HG03066 (cell line): ENCODE measurements at regions not wholly inside any gene's neighbourhood (a gene's known extent, or its start where the extent isn't known, plus 50 kb on each side); places are given as distances from the start of the nearest gene placed in this dataset.
"Not testable (repeated sequence)": the region's sequence is repeated elsewhere in the genome, so short reads cannot be mapped to it uniquely, and the experiment has no call there.

Source experiments
- ATAC-seq: cut with Tn5 transposase; IDR thresholded peaks from one replicate; pipeline ENCODE4 v1.9.1; 2021; ENCODE audit warnings: low read depth; ENCODE audit not compliant: unreplicated experiment

DNA sequence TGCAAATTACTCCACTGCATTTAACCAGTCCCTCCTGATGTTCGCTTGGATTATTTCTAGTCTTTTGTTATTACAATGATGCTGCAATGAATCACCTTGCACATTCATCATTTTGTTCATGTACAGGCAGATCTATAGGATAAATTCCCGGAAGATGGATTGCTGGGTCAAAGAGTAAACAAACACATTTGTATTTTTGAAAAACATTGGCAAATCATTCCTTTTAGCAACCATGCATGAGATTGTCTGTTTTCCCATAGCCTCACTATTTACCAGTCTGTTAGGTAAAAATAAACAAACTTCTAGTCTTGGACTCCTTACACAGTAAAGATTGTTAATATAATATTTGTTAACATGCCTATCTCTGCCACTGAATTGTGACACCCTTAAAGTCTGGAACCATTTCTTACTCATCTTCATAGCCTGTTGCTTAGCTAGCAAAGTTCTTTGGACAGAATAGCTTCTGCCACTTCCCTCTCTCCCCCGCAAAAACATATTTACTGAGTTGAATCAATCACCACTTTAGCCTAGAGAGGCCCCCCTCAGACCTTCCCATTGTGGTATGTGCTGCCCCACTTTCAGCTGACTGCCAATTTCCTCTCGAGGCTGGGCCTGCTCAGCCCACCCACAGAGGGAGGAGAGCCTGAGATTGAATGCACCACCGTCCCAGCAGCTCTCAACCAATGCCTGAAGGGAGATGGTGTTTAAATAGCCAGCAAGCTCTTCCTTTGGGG, 108.4 kb upstream of the ATXN3L start:
- no peak for ATAC-seq

DNA sequence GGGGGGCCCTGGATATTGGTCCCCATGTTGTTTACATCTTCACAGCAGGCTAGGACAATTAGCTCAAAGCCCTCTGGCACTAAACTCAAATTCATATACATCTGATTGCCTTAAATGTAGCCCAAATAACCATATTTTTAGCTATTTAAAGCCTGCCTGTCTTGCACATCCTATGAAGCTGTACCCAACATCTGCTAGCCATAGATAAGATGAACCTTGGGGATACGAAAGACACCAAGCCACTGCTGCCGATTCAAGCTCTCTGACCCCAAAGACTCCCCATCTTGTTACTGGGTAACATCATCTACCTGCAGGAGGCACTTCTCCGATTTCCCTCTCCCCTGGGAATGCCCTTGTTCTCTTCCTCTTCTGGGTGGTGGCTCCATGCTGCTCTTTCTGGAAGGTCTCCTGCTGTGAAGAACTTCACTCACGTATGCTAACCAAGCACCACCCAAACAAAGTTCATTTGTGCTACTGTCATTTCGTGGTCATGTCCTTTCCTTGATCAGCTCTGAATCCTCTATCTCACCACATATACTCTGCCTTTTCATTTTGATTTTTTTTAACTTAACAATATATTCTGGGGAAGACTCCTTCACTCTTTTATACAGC, 107.7 kb upstream of the ATXN3L start:
- ATAC-seq, result no peak

DNA sequence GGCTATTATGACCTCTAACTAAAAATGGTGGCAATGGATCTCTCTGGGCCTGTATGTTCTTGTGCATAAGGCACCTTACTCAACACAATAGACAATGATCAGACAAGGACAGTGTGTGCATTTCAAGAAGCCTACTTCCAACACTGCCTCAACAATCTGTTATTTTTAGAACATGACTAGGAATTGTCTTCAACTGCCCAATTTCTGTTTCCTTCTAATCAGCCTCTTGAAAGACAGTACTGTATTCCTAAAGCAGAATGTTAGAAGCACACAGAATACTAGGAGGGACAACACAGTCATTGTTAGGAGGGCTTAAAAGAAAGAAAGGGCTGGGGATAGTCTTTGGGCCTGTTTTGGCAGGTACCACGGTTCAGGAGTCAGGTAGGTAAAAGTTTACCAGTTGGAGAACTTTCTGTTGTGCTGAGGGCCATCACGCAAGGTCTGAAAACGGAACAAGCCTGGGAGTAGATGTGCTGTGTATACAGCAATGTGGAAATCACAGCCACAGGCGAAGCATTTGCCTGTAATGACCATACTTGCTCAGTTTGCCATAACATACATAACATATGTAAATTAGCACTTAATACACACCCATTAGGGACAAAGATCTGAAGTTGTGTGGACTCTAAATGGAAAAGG, 100.8 kb upstream of the ATXN3L start:
- ATAC-seq, result no peak

DNA sequence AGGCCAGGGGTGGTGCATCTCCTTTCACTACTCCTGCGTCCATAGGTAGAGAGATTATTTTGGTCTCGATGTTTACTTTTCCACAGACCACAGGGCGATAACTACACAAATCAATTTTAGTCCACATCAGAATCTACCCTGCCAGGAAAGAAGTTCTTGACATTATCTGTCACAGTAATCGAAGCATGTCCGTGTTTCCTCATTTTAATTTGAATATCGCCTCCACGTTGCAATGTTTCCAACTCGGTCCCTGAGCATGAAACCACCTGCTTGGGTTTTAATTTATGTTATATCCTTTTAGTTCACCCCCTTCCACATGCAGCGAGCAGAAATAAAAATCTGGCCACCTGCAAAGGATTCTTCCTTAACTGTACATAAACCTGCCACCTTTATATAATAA, 100.1 kb upstream of the ATXN3L start:
- ATAC-seq, result no peak

DNA sequence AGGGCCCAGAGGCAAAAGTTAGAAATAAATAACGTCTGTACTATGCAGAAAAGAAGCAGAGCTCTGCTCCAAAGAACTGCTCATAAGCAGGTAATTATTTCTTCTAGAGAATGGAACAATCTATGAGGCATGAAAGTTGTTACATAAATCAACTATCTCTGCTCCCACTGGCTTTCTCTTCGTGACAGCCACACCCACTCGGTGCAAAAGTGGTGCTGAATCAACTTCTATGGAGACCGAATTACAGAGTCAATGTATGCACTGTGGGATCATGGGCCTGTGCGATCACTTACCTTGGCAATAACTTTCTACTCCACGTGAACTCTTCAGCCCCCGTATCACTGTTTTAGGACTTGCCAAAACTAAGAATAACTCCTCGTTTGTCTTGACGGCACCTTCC, 99.4 kb upstream of the ATXN3L start:
- no peak for ATAC-seq

DNA sequence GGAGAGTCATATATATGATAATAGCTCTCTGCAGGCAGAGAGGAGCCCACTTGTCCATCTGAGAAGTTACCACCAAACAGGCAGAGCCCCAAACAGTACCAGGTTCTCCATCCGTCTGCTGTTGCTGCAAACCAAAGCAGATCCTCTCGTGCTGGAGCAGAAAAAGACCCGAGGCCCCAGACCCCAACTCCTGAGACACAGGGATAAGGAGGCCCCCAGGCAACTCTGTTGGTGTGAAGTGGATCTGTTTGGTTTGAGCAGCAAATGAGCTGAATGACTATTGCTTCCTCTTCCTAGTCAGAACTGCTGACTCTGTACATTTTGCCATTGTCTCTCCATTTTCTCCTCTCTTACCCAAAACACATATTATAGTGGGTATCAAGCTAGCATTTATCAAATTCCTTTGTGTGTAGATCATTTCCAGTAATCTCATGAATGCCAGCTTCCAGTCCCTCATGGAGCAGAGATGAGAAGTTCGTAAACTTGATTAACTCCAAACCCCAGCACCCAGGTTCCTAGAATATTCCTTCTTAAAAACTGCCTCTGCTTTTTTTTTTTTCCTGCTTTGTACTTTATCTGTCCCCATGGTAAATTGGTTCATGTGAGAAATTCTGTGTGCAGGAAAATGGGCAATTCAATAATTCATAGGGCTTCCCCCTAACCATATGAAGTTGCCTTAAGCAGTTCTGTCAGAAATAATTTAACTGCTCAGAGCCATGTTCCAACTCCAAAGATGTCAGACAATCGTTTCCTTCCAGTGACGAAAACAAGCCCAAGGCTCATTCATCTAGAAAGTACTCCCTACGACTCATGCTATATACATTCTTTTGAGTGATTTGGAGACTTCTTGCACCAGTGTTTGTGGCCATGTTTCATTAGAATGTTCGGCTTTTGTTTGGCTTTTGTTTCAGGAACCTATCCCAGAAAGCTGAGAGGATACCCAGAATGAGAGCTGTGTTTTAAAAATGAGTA, 98.6 kb upstream of the ATXN3L start:
- no peak for ATAC-seq

DNA sequence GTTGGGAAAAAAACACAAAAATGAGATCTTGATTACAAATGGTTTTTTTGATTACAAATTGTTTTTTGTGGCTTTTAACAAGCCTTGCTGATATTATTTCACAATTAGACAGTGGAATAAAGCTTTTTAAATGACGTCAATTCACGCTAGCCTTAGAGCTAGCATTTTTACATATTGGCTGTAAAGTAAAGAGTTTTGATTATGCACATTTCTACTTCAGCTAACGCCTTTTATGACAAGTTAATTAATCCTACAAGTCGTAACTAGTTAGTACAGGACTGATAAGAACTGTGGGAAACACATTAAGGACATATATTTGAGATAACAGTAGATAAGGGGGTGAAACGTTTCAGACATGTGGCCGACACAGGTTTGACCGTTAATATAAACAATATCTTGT, 95.7 kb upstream of the ATXN3L start:
- no peak for ATAC-seq

DNA sequence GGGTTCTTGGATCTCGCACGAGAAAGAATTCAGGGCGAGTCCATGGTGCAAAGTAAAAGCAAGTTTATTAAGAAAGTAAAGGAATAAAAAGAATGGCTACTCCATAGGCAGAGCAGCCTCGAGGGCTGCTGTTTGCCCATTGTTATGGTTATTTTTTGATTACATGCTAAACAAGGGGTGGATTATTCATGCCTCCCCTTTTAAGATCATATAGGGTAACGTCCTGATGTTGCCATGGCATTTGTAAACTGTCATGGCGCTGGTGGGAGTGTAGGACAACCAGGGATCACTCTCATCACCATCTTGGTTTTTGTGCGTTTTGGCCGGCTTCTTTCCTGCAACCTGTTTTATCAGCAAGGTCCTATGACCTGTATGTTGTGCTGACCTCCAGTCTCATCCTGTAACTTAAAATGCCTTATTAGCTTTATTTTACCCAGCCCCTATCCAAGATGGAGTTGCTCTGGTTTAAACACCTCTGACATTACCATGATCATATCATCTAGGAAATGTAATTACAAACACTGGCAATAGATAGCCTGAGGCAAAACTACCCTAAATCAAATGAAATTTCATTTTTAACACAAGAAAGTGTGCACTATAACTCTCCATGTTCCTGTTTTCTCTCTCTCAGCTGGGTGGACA, 94.3 kb upstream of the ATXN3L start:
- no peak for ATAC-seq

DNA sequence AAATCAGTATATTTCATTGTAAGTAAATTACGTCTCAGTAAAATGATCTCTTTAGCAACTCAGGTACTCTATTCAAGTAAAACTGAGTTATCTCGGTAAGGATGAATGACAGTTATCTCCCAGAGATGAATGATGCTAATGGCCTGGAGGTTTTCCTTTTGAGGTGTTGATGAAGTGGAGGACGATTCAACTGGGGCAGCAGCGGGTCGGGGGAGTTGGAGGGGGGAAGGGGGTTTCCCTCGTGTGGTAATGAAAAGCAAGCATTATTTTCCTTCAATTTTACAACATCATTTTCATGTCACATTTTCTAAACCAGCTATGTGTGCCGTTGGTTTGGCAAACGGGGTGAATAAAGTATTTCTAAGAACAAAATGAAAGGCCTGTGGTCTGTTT, 92.4 kb upstream of the ATXN3L start:
- no peak for ATAC-seq

DNA sequence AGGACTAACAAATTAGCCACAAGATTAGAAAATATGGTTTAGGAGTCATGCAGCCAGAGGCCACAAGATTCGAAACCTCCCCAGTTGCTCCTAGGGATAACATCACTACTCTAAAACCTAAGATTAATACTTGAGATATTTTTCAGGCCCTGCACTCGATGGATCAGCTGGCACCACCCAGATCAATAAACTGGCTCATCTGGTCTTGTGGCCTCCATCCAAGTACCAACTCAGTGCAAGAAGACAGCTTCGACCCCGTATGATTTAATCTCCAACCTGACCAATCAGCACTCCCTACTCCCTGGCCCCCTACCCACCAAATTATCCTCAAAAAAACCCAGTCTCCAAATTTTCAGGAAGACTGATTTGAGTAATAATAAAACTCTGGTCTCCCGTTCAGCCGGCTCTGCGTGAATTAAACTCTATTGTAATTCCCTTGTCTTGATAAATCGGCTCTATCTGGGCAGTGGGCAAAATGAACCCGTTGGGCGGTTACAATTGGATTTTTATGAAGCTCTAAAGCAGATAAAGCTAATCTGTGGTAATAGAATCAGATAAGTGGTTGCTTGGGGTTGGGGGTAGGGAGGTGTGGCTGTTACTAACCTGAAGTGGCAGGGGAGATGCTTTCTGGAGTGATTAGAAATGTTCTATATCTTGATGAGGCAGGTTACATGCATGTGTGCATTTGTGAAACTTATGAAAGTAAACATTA, 91.8 kb upstream of the ATXN3L start:
- ATAC-seq, result no peak

DNA sequence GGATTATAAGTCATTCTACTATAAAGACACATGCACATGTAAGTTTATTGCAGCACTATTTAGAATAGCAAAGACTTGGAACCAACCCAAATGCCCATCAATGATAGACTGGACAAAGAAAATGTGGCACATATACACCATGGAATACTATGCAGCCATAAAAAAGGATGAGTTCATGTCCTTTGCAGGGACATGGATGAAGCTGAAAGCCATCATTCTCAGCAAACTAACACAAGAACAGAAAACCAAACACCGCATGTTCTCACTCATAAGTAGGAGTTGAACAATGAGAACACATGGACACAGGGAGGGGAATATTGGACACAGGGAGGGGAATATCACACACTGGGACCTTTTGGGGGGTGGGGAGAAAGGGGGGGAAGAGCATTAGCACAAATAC, 88.7 kb upstream of the ATXN3L start:
- ATAC-seq, result not testable (repeated sequence)

DNA sequence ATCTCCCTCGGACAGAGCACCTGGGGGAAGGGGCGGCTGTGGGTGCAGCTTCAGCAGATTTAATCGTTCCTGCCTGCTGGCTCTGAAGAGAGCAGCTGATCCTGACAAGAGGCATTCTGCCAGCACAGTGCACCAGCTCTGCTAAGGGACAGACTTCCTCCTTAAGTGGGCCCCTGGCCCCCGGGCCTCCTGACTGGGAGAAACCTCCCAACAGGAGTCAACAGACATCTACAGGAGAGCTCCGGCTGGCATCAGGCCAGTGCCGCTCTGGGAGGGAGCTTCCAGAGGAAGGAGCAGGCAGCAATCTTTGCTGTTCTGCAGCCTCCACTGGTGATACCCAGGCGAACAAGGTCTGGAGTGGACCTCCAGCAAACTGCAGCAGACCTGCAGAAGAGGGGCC, 84.9 kb upstream of the ATXN3L start:
- not testable (repeated sequence) for ATAC-seq

DNA sequence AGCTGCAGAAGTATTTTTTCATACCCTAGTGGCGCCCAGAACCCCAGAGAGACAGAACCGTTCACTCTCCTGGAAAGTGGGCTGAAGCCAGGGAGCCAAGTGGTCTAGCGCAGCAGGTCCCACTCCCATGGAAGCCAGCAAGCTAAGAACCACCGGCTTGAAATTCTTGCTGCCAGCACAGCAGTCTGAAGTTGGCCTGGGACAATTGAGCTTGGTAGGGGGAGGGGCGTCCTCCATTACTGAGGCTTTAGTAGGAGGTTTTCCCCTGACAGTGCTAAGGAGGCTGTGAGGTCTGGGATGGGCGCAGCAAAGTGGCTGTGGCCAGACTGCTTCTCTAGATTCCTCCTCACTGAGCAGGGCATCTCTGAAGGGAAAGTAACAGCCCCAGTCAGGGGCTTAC, 84.5 kb upstream of the ATXN3L start:
- ATAC-seq, result no peak

DNA sequence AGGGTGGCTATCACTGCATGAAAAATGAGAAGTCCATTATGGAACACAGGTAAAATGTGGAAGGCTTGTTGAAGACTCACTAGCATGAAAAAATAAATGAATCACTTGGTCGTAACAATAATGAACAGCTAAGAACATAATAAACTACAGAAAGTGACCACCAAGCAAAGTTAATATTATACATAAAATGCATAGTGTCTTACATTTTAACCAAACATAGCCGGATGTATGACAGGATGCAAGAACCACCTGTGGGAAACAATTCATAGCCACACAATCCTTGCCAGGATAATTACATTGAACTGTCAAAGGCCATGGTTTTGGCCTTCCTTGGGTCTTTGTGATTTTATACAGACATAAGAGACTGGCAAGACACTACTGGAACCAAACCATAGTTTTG, 81.9 kb upstream of the ATXN3L start:
- no peak for ATAC-seq

DNA sequence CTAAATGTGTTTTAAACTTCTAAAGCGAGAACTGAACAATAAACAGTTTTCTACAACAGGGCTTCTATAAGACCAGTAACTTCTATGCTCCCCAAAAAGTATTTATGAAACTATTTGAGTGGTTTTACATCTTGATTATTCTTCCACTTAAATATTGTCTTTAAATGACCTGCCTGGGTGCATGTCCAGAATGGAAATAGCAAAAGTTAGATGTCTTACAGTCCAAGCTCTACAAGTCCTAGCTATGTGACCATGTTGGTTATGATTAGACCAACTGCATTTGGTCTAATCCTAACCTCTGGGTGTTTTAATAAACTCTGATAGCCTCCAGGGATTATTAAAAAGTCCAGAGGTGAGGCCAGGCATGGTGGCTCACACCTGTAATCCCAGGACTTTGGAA, 79.0 kb upstream of the ATXN3L start:
- ATAC-seq, result no peak

DNA sequence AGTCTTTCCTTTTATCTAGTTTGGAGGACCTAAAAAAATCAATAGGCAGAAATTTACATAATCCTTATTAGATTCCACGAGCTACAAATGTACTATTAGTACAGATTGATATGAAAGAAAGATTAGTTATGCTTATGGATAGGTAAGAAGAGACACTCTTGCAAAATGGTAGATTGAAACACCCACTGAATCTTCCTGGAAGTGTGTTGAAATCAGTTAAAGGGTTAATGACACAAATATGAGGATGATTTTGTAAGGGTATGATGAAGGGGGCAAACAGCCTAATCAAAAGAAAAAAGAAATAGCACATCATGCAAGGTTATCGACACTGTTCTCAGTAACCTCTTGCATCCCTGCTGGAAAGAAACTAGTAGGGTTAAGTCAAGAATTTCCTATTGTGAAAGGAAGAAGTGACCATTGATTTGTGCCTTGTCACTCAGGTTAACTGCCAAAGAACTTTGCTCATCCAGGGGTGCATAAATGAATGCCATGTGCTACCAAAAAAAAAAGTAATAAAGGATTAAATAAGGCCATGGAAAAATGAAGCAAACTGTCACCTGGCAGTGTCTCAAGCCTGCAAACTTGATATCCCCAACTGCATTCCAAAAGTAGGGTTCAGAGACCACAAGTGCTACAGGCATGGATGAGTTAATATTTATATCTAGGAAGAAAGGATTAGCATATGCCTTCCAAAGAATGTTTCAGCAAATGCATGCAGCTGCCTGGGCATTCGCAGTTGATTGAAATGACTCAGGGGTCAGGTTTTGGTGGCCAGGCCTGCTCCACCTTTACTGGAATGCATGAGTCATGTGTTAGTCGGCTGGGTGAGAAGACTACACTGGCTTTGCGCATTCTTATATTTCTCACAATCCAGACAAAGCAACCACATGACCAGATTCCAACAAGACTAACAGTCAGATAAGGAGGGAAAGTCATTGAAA, 78.3 kb upstream of the ATXN3L start:
- ATAC-seq, result no peak

DNA sequence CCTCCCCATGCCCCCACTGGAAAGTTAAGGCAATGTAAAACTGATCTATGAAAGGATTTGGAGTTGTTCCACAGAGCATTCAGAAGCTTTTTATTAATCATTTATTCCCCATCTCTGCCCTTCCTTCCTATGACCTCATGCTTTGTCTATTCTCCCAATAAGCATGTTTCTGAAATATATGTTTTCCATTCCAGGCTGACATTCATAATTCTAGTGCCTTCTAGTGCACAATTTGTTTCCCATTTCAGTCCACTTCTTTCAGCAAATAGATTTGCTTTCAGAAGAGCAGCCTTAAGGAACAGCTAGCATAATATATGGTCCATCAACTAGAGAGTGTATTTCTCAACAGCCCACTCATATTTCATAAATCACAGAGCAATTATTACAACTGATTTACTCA, 77.1 kb upstream of the ATXN3L start:
- ATAC-seq, result no peak

DNA sequence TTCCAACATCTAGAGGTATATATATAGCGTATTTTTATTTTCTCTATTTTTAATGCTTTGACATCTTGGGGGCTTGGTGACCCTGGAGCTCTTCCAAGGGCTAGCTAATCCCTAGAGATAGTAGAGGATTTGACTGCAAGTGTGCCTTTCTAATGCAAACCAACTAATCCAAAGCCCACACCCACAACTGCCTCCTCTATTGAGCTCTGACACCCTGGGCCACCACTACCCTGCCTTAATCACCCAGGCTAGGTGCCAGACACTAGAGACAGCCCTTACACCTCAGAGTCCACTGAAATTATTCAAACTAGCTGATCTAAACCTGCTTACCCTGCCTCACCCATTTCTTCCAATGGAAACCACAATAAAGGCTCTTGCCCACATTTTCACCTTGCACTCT, 69.6 kb upstream of the ATXN3L start:
- ATAC-seq, result no peak
